ENCODE measurements at regions not wholly inside any gene's neighbourhood (a gene's known extent, or its start where the extent isn't known, plus 50 kb on each side); places are given as distances from the start of the nearest gene placed in this dataset.

DNA sequence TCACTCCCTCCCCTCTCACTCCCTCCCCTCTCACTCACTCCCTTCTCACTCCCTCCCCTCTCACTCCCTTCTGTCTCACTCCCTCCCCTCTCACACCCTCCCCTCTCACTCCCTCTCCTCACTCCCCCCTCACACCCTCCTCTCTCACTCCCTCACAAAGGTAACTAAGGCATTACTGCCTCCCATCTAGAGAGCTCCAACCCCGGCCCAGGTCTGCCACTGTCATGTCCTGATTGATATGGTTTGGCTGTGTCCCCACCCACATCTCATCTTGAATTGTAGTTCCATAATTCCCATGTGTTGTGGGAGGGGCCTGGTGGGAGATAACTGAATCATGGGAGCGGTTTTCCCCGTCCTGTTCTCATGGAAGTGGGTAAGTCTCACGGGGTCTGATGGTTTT, 359.9 kb upstream of the MYT1L start:
- TF ChIP-seq, protein P1, sequence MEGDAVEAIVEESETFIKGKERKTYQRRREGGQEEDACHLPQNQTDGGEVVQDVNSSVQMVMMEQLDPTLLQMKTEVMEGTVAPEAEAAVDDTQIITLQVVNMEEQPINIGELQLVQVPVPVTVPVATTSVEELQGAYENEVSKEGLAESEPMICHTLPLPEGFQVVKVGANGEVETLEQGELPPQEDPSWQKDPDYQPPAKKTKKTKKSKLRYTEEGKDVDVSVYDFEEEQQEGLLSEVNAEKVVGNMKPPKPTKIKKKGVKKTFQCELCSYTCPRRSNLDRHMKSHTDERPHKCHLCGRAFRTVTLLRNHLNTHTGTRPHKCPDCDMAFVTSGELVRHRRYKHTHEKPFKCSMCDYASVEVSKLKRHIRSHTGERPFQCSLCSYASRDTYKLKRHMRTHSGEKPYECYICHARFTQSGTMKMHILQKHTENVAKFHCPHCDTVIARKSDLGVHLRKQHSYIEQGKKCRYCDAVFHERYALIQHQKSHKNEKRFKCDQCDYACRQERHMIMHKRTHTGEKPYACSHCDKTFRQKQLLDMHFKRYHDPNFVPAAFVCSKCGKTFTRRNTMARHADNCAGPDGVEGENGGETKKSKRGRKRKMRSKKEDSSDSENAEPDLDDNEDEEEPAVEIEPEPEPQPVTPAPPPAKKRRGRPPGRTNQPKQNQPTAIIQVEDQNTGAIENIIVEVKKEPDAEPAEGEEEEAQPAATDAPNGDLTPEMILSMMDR (IDR thresholded peaks at IDR 0.05), result no peak
- TF ChIP-seq EZH2 (IDR thresholded peaks at IDR 0.05; ENCODE audit: borderline replicate concordance, insufficient read depth, low read depth, low read length, poor library complexity, severe bottlenecking), result no peak
